PFSK-1 (cell line): ENCODE measurements at regions not wholly inside any gene's neighbourhood (a gene's known extent, or its start where the extent isn't known, plus 50 kb on each side); places are given as distances from the start of the nearest gene placed in this dataset.
A peak's percentile ranks its signal among the peaks of the same experiment; 100 is the strongest.

Experiments used
- POLR2AphosphoS5 ChIP-seq: IDR thresholded peaks from 2 replicates; pipeline ENCODE4 v1.6.1; 2012; ENCODE audit warnings: low read depth, mild to moderate bottlenecking, control low read depth, low read length, moderate library complexity
- REST ChIP-seq, 2 experiments: IDR thresholded peaks; 2 replicates each; pipeline versions ENCODE4 v1.6.1 to v1.8.0; 2011 to 2012; ENCODE audit warnings: low read depth in 2 of 2, low read length in 2 of 2, control low read depth in 1 of 2, inconsistent platforms in 1 of 2, mild to moderate bottlenecking in 1 of 2, moderate library complexity in 1 of 2; ENCODE audit not compliant: insufficient read depth in 1 of 2
- TAF1 ChIP-seq: IDR thresholded peaks from 2 replicates; pipeline ENCODE4 v1.6.1; 2012; ENCODE audit warnings: low read length, control low read depth, borderline replicate concordance; ENCODE audit not compliant: insufficient read depth

GRCh38 chr3:30231277-30232141 lies 374.9 kb upstream of the TGFBR2 start:
- TF ChIP-seq POLR2AphosphoS5 (peak; percentile 50; the same call in 1 of the 2 replicates), REST (IDR thresholded peaks at IDR 0.05; ENCODE audit: insufficient read depth in 1 of 2, low read depth in 2 of 2, low read length in 2 of 2) (no peak), TAF1 (no peak)
